ENCODE measurements at regions not wholly inside any gene's neighbourhood (a gene's known extent, or its start where the extent isn't known, plus 50 kb on each side); places are given as distances from the start of the nearest gene placed in this dataset.
"Not testable (repeated sequence)": the region's sequence is repeated elsewhere in the genome, so short reads cannot be mapped to it uniquely, and the experiment has no call there.

GRCh38 chr4:14400307-14400706 lies 602.0 kb upstream of the CPEB2 start:
- Histone ChIP-seq H3K9ac (ENCODE audit: low read depth, low read length) (no peak overlapping the region), H3K36me3 (ENCODE audit: insufficient read depth, low read depth, low read length) (no peaks in the 10 kb centered on the region), H3K27me3 (ENCODE audit: insufficient read depth, low read length) (no peaks in the 10 kb centered on the region), H3K4me1 (ENCODE audit: insufficient read depth, low read length) (peaks cover 6% of the 10 kb centered on the region; the same call in 1 of the 2 replicates), H3K4me3 (ENCODE audit: low read length) (no peak overlapping the region), H3K9me3 (ENCODE audit: insufficient read depth, low read depth, low read length) (0 out of 2 replicates have a peak, but pooled peaks cover 2% of the 10 kb centered on the region), H3K27ac (ENCODE audit: low read length) (no peak overlapping the region)

GRCh38 chr4:14403132-14403531 lies 599.1 kb upstream of the CPEB2 start:
- no peak overlapping the region for H3K27ac ChIP-seq (ENCODE audit: low read length)
- peaks cover 6% of the 10 kb centered on the region; the same call in 1 of the 2 replicates for H3K4me1 ChIP-seq (ENCODE audit: insufficient read depth, low read length)
- no peak overlapping the region for H3K9ac ChIP-seq (ENCODE audit: low read depth, low read length)
- no peak overlapping the region for H3K4me3 ChIP-seq (ENCODE audit: low read length)
- no peaks in the 10 kb centered on the region for H3K27me3 ChIP-seq (ENCODE audit: insufficient read depth, low read length)
- H3K36me3 ChIP-seq (ENCODE audit: insufficient read depth, low read depth, low read length), result no peaks in the 10 kb centered on the region
- H3K9me3 ChIP-seq (ENCODE audit: insufficient read depth, low read depth, low read length), result 0 out of 2 replicates have a peak, but pooled peaks cover 2% of the 10 kb centered on the region

- Histone ChIP-seq H3K4me3 (ENCODE audit: low read length) (no peak overlapping the region), H3K27ac (ENCODE audit: low read length) (no peak overlapping the region), H3K27me3 (ENCODE audit: insufficient read depth, low read length) (no peaks in the 10 kb centered on the region), H3K4me1 (ENCODE audit: insufficient read depth, low read length) (peaks cover 6% of the 10 kb centered on the region; the same call in 1 of the 2 replicates), H3K9me3 (ENCODE audit: insufficient read depth, low read depth, low read length) (0 out of 2 replicates have a peak, but pooled peaks cover 2% of the 10 kb centered on the region), H3K36me3 (ENCODE audit: insufficient read depth, low read depth, low read length) (no peaks in the 10 kb centered on the region), H3K9ac (ENCODE audit: low read depth, low read length) (no peak overlapping the region)
These were observed 597.6 kb upstream of the CPEB2 start for GRCh38 chr4:14404730-14405129.

GRCh38 chr4:14410516-14410915 lies 591.8 kb upstream of the CPEB2 start:
- H3K9ac ChIP-seq (ENCODE audit: low read depth, low read length), result no peak overlapping the region
- no peak overlapping the region for H3K27ac ChIP-seq (ENCODE audit: low read length)
- no peaks in the 10 kb centered on the region for H3K36me3 ChIP-seq (ENCODE audit: insufficient read depth, low read depth, low read length)
- no peaks in the 10 kb centered on the region for H3K9me3 ChIP-seq (ENCODE audit: insufficient read depth, low read depth, low read length)
- no peaks in the 10 kb centered on the region for H3K27me3 ChIP-seq (ENCODE audit: insufficient read depth, low read length)
- no peak overlapping the region for H3K4me3 ChIP-seq (ENCODE audit: low read length)
- H3K4me1 ChIP-seq (ENCODE audit: insufficient read depth, low read length), result no peaks in the 10 kb centered on the region

- Histone ChIP-seq H3K36me3 (ENCODE audit: insufficient read depth, low read depth, low read length) (no peaks in the 10 kb centered on the region), H3K4me3 (ENCODE audit: low read length) (no peak overlapping the region), H3K9me3 (ENCODE audit: insufficient read depth, low read depth, low read length) (no peaks in the 10 kb centered on the region), H3K27me3 (ENCODE audit: insufficient read depth, low read length) (no peaks in the 10 kb centered on the region), H3K27ac (ENCODE audit: low read length) (no peak overlapping the region), H3K4me1 (ENCODE audit: insufficient read depth, low read length) (peaks cover 6% of the 10 kb centered on the region; the same call in 1 of the 2 replicates), H3K9ac (ENCODE audit: low read depth, low read length) (no peak overlapping the region)
These were observed 587.1 kb upstream of the CPEB2 start for GRCh38 chr4:14415146-14415545.

GRCh38 chr4:14419516-14419915 lies 582.8 kb upstream of the CPEB2 start:
- no peaks in the 10 kb centered on the region for H3K9me3 ChIP-seq (ENCODE audit: insufficient read depth, low read depth, low read length)
- no peaks in the 10 kb centered on the region for H3K36me3 ChIP-seq (ENCODE audit: insufficient read depth, low read depth, low read length)
- H3K4me1 ChIP-seq (ENCODE audit: insufficient read depth, low read length), result peaks cover 6% of the 10 kb centered on the region; the same call in 1 of the 2 replicates
- no peak overlapping the region for H3K27ac ChIP-seq (ENCODE audit: low read length)
- H3K9ac ChIP-seq (ENCODE audit: low read depth, low read length), result no peak overlapping the region
- no peaks in the 10 kb centered on the region for H3K27me3 ChIP-seq (ENCODE audit: insufficient read depth, low read length)
- no peak overlapping the region for H3K4me3 ChIP-seq (ENCODE audit: low read length)

GRCh38 chr4:14426297-14426696 lies 576.0 kb upstream of the CPEB2 start:
- H3K9ac ChIP-seq (ENCODE audit: low read depth, low read length); H3K36me3 ChIP-seq (ENCODE audit: insufficient read depth, low read depth, low read length); H3K4me1 ChIP-seq (ENCODE audit: insufficient read depth, low read length); H3K27ac ChIP-seq (ENCODE audit: low read length); H3K4me3 ChIP-seq (ENCODE audit: low read length); H3K27me3 ChIP-seq (ENCODE audit: insufficient read depth, low read length): not testable (repeated sequence)
- H3K9me3 ChIP-seq (ENCODE audit: insufficient read depth, low read depth, low read length), result peaks cover 12% of the 10 kb centered on the region

GRCh38 chr4:14428125-14428524 lies 574.2 kb upstream of the CPEB2 start:
- Histone ChIP-seq H3K4me1 (ENCODE audit: insufficient read depth, low read length) (no peaks in the 10 kb centered on the region), H3K9me3 (ENCODE audit: insufficient read depth, low read depth, low read length) (peaks cover 12% of the 10 kb centered on the region), H3K27ac (ENCODE audit: low read length) (no peak overlapping the region), H3K36me3 (ENCODE audit: insufficient read depth, low read depth, low read length) (no peaks in the 10 kb centered on the region), H3K9ac (ENCODE audit: low read depth, low read length) (no peak overlapping the region), H3K27me3 (ENCODE audit: insufficient read depth, low read length) (no peaks in the 10 kb centered on the region), H3K4me3 (ENCODE audit: low read length) (no peak overlapping the region)

- H3K36me3 ChIP-seq (ENCODE audit: insufficient read depth, low read depth, low read length), result no peaks in the 10 kb centered on the region
- peaks cover 9% of the 10 kb centered on the region for H3K9me3 ChIP-seq (ENCODE audit: insufficient read depth, low read depth, low read length)
- H3K4me1 ChIP-seq (ENCODE audit: insufficient read depth, low read length), result no peaks in the 10 kb centered on the region
- no peak overlapping the region for H3K27ac ChIP-seq (ENCODE audit: low read length)
- no peak overlapping the region for H3K9ac ChIP-seq (ENCODE audit: low read depth, low read length)
- no peaks in the 10 kb centered on the region for H3K27me3 ChIP-seq (ENCODE audit: insufficient read depth, low read length)
- no peak overlapping the region for H3K4me3 ChIP-seq (ENCODE audit: low read length)
These were observed 570.8 kb upstream of the CPEB2 start for GRCh38 chr4:14431155-14432134.

GRCh38 chr4:14434483-14434882 lies 567.8 kb upstream of the CPEB2 start:
- Histone ChIP-seq H3K36me3 (ENCODE audit: insufficient read depth, low read depth, low read length) (no peaks in the 10 kb centered on the region), H3K4me1 (ENCODE audit: insufficient read depth, low read length) (no peaks in the 10 kb centered on the region), H3K9ac (ENCODE audit: low read depth, low read length) (no peak overlapping the region), H3K9me3 (ENCODE audit: insufficient read depth, low read depth, low read length) (no peaks in the 10 kb centered on the region), H3K4me3 (ENCODE audit: low read length) (no peak overlapping the region), H3K27ac (ENCODE audit: low read length) (no peak overlapping the region), H3K27me3 (ENCODE audit: insufficient read depth, low read length) (no peaks in the 10 kb centered on the region)

- H3K4me3 ChIP-seq (ENCODE audit: low read length), result no peak overlapping the region
- H3K27me3 ChIP-seq (ENCODE audit: insufficient read depth, low read length), result no peaks in the 10 kb centered on the region
- no peak overlapping the region for H3K27ac ChIP-seq (ENCODE audit: low read length)
- H3K4me1 ChIP-seq (ENCODE audit: insufficient read depth, low read length), result no peaks in the 10 kb centered on the region
- H3K9me3 ChIP-seq (ENCODE audit: insufficient read depth, low read depth, low read length), result no peaks in the 10 kb centered on the region
- H3K9ac ChIP-seq (ENCODE audit: low read depth, low read length), result no peak overlapping the region
- no peaks in the 10 kb centered on the region for H3K36me3 ChIP-seq (ENCODE audit: insufficient read depth, low read depth, low read length)
These were observed 567.4 kb upstream of the CPEB2 start for GRCh38 chr4:14434916-14435315.

GRCh38 chr4:14441561-14441960 lies 560.7 kb upstream of the CPEB2 start:
- Histone ChIP-seq H3K4me1 (ENCODE audit: insufficient read depth, low read length) (peaks cover 15% of the 10 kb centered on the region), H3K4me3 (ENCODE audit: low read length) (no peak overlapping the region), H3K36me3 (ENCODE audit: insufficient read depth, low read depth, low read length) (no peaks in the 10 kb centered on the region), H3K9me3 (ENCODE audit: insufficient read depth, low read depth, low read length) (no peaks in the 10 kb centered on the region), H3K27me3 (ENCODE audit: insufficient read depth, low read length) (no peaks in the 10 kb centered on the region), H3K9ac (ENCODE audit: low read depth, low read length) (no peak overlapping the region), H3K27ac (ENCODE audit: low read length) (no peak overlapping the region)
